GM13977 (cell line): ENCODE measurements at regions not wholly inside any gene's neighbourhood (a gene's known extent, or its start where the extent isn't known, plus 50 kb on each side); places are given as distances from the start of the nearest gene placed in this dataset.
A peak's percentile ranks its signal among the peaks of the same experiment; 100 is the strongest.

Experiments used
- DNase-seq: peaks from one replicate; pipeline ENCODE4 v3.0.0; 2012; ENCODE audit warnings: low spot score
- CTCF ChIP-seq: IDR thresholded peaks from 2 replicates; pipeline ENCODE4 v1.5.1; 2012; ENCODE audit warnings: mild to moderate bottlenecking, control low read depth; ENCODE audit not compliant: insufficient read depth; ENCODE audit errors: extremely low read depth, missing control alignments
- in situ Hi-C: fragments of 300-500 bp; cut with MboI; formaldehyde crosslinking; loops from one replicate; pipeline ENCODE4 v1.12.0; 2022; ENCODE audit warnings: low sequenced_read_pairs, low pct_unique_long_range_greater_than_20kb, mixed read lengths, inconsistent platforms; ENCODE audit not compliant: unreplicated experiment

GRCh38 chr10:44851413-44851812 lies 59.7 kb upstream of the TMEM72 start:
- TF ChIP-seq CTCF: no peak
- in situ Hi-C loops: loop anchor here (25.0 kb wide), 2 partner anchors 464 to 1189 kb away; partner anchors contain the start of gene CXCL12
- DNase-seq: no peak

GRCh38 chr10:44851881-44852280 lies 59.3 kb upstream of the TMEM72 start:
- in situ Hi-C loops: loop anchor here (25.0 kb wide), 2 partner anchors 465 to 1190 kb away; partner anchors contain the start of gene CXCL12
- TF ChIP-seq CTCF: no peak

GRCh38 chr10:44853148-44853734 lies 57.9 kb upstream of the TMEM72 start:
- in situ Hi-C loops: loop anchor here (25.0 kb wide), 2 partner anchors 466 to 1191 kb away; partner anchors contain the start of gene CXCL12
- DNase-seq: no peak

More at GRCh38 chr10:44851881-44852280, 59.3 kb upstream of the TMEM72 start:
- no peak for DNase-seq

GRCh38 chr10:44853796-44854195 lies 57.3 kb upstream of the TMEM72 start:
- in situ Hi-C loops: loop anchor here (25.0 kb wide), 2 partner anchors 466 to 1191 kb away; partner anchors contain the start of gene CXCL12
- DNase-seq: no peak
- TF ChIP-seq CTCF: no peak

More at GRCh38 chr10:44853148-44853734, 57.9 kb upstream of the TMEM72 start:
- TF ChIP-seq CTCF: peak; percentile 9

- in situ Hi-C loops: loop anchor here (25.0 kb wide), 2 partner anchors 468 to 1193 kb away; partner anchors contain the start of gene CXCL12
- no peak for TF ChIP-seq CTCF
- no peak for DNase-seq
Measured at GRCh38 chr10:44854693-44855350, 56.3 kb upstream of the TMEM72 start.

GRCh38 chr10:44856696-44857095 lies 54.4 kb upstream of the TMEM72 start:
- TF ChIP-seq CTCF: no peak
- DNase-seq: no peak
- in situ Hi-C loops: loop anchor here (25.0 kb wide), 2 partner anchors 469 to 1194 kb away; partner anchors contain the start of gene CXCL12
